ENCODE measurements at regions not wholly inside any gene's neighbourhood (a gene's known extent, or its start where the extent isn't known, plus 50 kb on each side); places are given as distances from the start of the nearest gene placed in this dataset.

- peak overlapping the region; percentile 28 for H2AFZ ChIP-seq (ENCODE audit: low read depth, low read length)
- no peak for TF ChIP-seq EZH2 (IDR thresholded peaks at IDR 0.05; ENCODE audit: borderline replicate concordance, low read depth, low read length, severe bottlenecking)
- no peak for TF ChIP-seq MYC (IDR thresholded peaks at IDR 0.05; ENCODE audit: low read depth, low read length)
- TF ChIP-seq POLR2A (IDR thresholded peaks at IDR 0.05; ENCODE audit: low read depth, low read length) = no peak
- TF ChIP-seq CTCF (IDR thresholded peaks at IDR 0.05; ENCODE audit: extremely low read depth in 1 of 2, insufficient read depth in 1 of 2, low read depth in 1 of 2, low read length in 2 of 2) = no peak
- no peak for TF ChIP-seq MAX (IDR thresholded peaks at IDR 0.05; ENCODE audit: insufficient read depth, insufficient read length)
- no peak for TF ChIP-seq FOS (IDR thresholded peaks at IDR 0.05; ENCODE audit: borderline replicate concordance, insufficient read depth, low read length)
- no peak for TF ChIP-seq GATA2 (IDR thresholded peaks at IDR 0.05; ENCODE audit: insufficient read depth, insufficient read length, low read depth, low read length)
- no peak for TF ChIP-seq JUN (IDR thresholded peaks at IDR 0.05; ENCODE audit: borderline replicate concordance, insufficient read depth, insufficient read length, low read depth)
- no peak for TF ChIP-seq POLR2AphosphoS5 (IDR thresholded peaks at IDR 0.05; ENCODE audit: insufficient read depth, low read depth, low read length)
- DNase-seq (ENCODE audit: low read depth, low spot score) (peak; percentile 84), FAIRE-seq (no peak)
- H3K9me1 ChIP-seq (replicated peaks; ENCODE audit: control insufficient read depth, extremely low read depth, insufficient read depth, low read length) = no peaks in the 10 kb centered on the region
- H3K27ac ChIP-seq (ENCODE audit: insufficient read depth, low read depth, low read length) = no peak overlapping the region
- H3K4me3 ChIP-seq (replicated peaks in 1 of 3; ENCODE audit: insufficient read depth in 1 of 3, low read depth in 1 of 3, low read length in 3 of 3) = no peak overlapping the region
- H3K36me3 ChIP-seq (ENCODE audit: control insufficient read depth in 2 of 2, extremely low read depth in 1 of 2, insufficient read depth in 2 of 2, low read length in 2 of 2) = no peaks in the 10 kb centered on the region
- H3K9me3 ChIP-seq (replicated peaks; ENCODE audit: control insufficient read depth, insufficient read depth, low read length) = no peaks in the 10 kb centered on the region
- dilution Hi-C loops (cut with MboI; ENCODE audit: extremely low pct_ligation_motif_present, low sequenced_read_pairs) = no loop called here
- H3K79me2 ChIP-seq (ENCODE audit: control insufficient read depth, insufficient read depth, low read length) = no peaks in the 10 kb centered on the region
- intact Hi-C loops (cut with micrococcal nuclease) = loop anchor here (1.0 kb wide), 1 partner anchor 324 kb away; no protein-coding TSS in a partner anchor
- ChIA-PET CTCF (interaction anchor here (0.5 to 4.4 kb wide), 17 partner anchors 9 to 1404 kb away, joined by 3 to 218 read pairs (median 5); no protein-coding TSS in a partner anchor), POLR2A (interaction anchor here (1.5 kb wide), 1 partner anchor 12 kb away, joined by 3 read pairs; no protein-coding TSS in a partner anchor)
- no peak overlapping the region for H3K9ac ChIP-seq (replicated peaks; ENCODE audit: extremely low read depth, insufficient read depth, low read length)
- BruUV-seq (replicated peaks) = no TSS peak
- no peaks in the 10 kb centered on the region for H4K20me1 ChIP-seq (replicated peaks; ENCODE audit: control insufficient read depth, extremely low read depth, insufficient read depth, low read length)
- H3K27me3 ChIP-seq (ENCODE audit: control insufficient read depth in 2 of 2, insufficient read depth in 2 of 2, low read length in 2 of 2) = no peaks in the 10 kb centered on the region
- H3K4me1 ChIP-seq (ENCODE audit: control insufficient read depth, extremely low read depth, insufficient read depth, low read length) = peaks cover 12% of the 10 kb centered on the region
- H3K4me2 ChIP-seq (ENCODE audit: insufficient read depth, low read length) = no peak overlapping the region
These were observed 60.2 kb upstream of the FAM174B start for GRCh38 chr15:92715758-92716157.
